Astrocyte (in vitro differentiated cells and primary cell): ENCODE measurements at regions not wholly inside any gene's neighbourhood (a gene's known extent, or its start where the extent isn't known, plus 50 kb on each side); places are given as distances from the start of the nearest gene placed in this dataset.

ENCODE experiments used
- CTCF ChIP-seq: IDR thresholded peaks from 2 replicates; pipeline ENCODE4 v1.5.1; 2011; ENCODE audit warnings: low read depth, mild to moderate bottlenecking, inconsistent platforms, low read length, moderate library complexity; ENCODE audit not compliant: insufficient read depth
- EZH2 ChIP-seq: IDR thresholded peaks from 2 replicates; pipeline ENCODE4 v1.6.1; 2012; ENCODE audit warnings: mild to moderate bottlenecking, low read length, inconsistent platforms; ENCODE audit not compliant: insufficient read depth

GRCh38 chr2:57828221-57828620 is 218.4 kb upstream of the VRK2 start:
- no peak for TF ChIP-seq CTCF
- TF ChIP-seq EZH2: no peak
